SK-N-MC (cell line): ENCODE measurements at regions not wholly inside any gene's neighbourhood (a gene's known extent, or its start where the extent isn't known, plus 50 kb on each side); places are given as distances from the start of the nearest gene placed in this dataset.

ENCODE experiments used
- EZH2 ChIP-seq: fragments of 200-600 bp; sonication (generic); IDR thresholded peaks from one replicate; pipeline ENCODE4 v1.6.1; 2017; ENCODE audit warnings: antibody characterized with exemption
- POLR2AphosphoS5 ChIP-seq: IDR thresholded peaks from 2 replicates; pipeline ENCODE4 v1.6.1; 2012; ENCODE audit warnings: mild to moderate bottlenecking, low read depth, low read length, borderline replicate concordance

- TF ChIP-seq EZH2 (no peak), POLR2AphosphoS5 (no peak)
These were observed 1235.4 kb upstream of the GJE1 start for GRCh38 chr6:140897349-140897748.
